ENCODE measurements at regions not wholly inside any gene's neighbourhood (a gene's known extent, or its start where the extent isn't known, plus 50 kb on each side); places are given as distances from the start of the nearest gene placed in this dataset.

DNA sequence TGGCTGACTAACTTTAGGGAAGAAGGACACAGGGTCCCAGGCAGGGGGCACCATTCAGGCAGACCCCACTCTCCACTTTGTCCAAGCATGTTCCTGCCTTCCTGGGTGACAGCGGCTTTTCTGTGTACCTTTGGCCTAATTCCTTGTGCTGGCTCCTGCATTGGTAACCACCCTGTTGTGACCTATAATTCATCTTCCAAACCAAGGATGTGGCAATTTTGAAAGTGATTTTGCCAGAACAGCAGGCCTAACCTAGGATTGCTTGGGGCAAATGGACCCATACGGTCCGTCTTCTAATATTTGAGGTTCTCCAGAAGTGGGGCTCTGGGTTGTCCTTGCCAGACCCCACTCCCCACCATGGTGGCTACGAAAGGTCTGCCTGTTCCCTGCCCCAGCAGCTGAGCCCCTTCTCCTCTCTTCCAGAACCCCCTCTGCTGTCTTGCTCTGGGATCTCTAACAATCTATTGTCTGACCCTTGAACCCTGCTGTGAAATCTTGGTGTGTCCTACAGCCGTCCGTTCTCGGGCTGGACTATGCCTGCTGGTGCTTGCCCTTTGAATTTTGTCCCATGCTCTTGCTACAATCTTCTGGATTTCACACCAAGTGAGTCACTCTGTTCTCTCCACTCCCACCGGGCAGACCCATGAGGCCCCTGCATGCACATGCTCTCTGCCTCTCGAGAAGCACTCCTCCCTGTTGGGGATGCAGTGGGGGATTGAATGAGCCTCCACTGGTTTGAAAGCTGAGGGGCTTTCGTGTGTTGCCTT lies 316.0 kb downstream of the CXCL12 start:
- TF ChIP-seq, protein P1, sequence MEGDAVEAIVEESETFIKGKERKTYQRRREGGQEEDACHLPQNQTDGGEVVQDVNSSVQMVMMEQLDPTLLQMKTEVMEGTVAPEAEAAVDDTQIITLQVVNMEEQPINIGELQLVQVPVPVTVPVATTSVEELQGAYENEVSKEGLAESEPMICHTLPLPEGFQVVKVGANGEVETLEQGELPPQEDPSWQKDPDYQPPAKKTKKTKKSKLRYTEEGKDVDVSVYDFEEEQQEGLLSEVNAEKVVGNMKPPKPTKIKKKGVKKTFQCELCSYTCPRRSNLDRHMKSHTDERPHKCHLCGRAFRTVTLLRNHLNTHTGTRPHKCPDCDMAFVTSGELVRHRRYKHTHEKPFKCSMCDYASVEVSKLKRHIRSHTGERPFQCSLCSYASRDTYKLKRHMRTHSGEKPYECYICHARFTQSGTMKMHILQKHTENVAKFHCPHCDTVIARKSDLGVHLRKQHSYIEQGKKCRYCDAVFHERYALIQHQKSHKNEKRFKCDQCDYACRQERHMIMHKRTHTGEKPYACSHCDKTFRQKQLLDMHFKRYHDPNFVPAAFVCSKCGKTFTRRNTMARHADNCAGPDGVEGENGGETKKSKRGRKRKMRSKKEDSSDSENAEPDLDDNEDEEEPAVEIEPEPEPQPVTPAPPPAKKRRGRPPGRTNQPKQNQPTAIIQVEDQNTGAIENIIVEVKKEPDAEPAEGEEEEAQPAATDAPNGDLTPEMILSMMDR (optimal IDR thresholded peaks at IDR 0.05 in 1 of 3, IDR thresholded peaks at IDR 0.05 in 1 of 3, conservative IDR thresholded peaks at IDR 0.05 in 1 of 3; ENCODE audit: extremely low read depth in 1 of 3, insufficient read depth in 2 of 3, low read length in 3 of 3) = no peak
- no peak for TF ChIP-seq EZH2 (IDR thresholded peaks at IDR 0.05; ENCODE audit: low read length)
